Nephron progenitor cell (in vitro differentiated cells): ENCODE measurements at regions not wholly inside any gene's neighbourhood (a gene's known extent, or its start where the extent isn't known, plus 50 kb on each side); places are given as distances from the start of the nearest gene placed in this dataset.

Experiments
- DNase-seq: peaks from one replicate; pipeline ENCODE4 v3.0.0; 2021
- H3K27ac Mint-ChIP-seq: 2 replicates; pipeline ENCODE4 v1.8.0; 2021; ENCODE audit warnings: mild to moderate bottlenecking, moderate library complexity, mixed read lengths
- H3K27me3 Mint-ChIP-seq: 2 replicates; pipeline ENCODE4 v1.8.0; 2021; ENCODE audit warnings: mild to moderate bottlenecking, low read depth, mixed read lengths; ENCODE audit not compliant: poor library complexity
- H3K36me3 Mint-ChIP-seq: 2 replicates; pipeline ENCODE4 v1.8.0; 2021; ENCODE audit warnings: low read depth, mixed read lengths
- H3K4me1 Mint-ChIP-seq: 2 replicates; pipeline ENCODE4 v1.8.0; 2021; ENCODE audit warnings: mixed read lengths
- H3K4me3 Mint-ChIP-seq: 2 replicates; pipeline ENCODE4 v1.8.0; 2021; ENCODE audit warnings: mild to moderate bottlenecking, moderate library complexity, mixed read lengths
- H3K9me3 Mint-ChIP-seq: 2 replicates; pipeline ENCODE4 v1.8.0; 2021; ENCODE audit warnings: mild to moderate bottlenecking, moderate library complexity, mixed read lengths
- CTCF ChIP-seq: fragments of 200-600 bp; sonication (generic); IDR thresholded peaks from 2 replicates; pipeline ENCODE4 v1.5.0; 2021; ENCODE audit warnings: antibody characterized with exemption

- H3K27me3 Mint-ChIP-seq: peaks cover 3% of the 10 kb centered on the region
- TF ChIP-seq CTCF: no peak
- H3K4me1 Mint-ChIP-seq: peaks cover 3% of the 10 kb centered on the region
- no peak for DNase-seq
- no peaks in the 10 kb centered on the region for H3K9me3 Mint-ChIP-seq
- H3K27ac Mint-ChIP-seq: no peak overlapping the region
- no peak overlapping the region for H3K4me3 Mint-ChIP-seq
- H3K36me3 Mint-ChIP-seq: no peaks in the 10 kb centered on the region
Measured at GRCh38 chr5:4252385-4252784, 656.8 kb downstream of the IRX1 start.

- no peaks in the 10 kb centered on the region for H3K9me3 Mint-ChIP-seq
- H3K27me3 Mint-ChIP-seq: peaks cover 6% of the 10 kb centered on the region
- H3K27ac Mint-ChIP-seq: no peak overlapping the region
- H3K36me3 Mint-ChIP-seq: no peaks in the 10 kb centered on the region
- H3K4me1 Mint-ChIP-seq: peaks cover 10% of the 10 kb centered on the region
- H3K4me3 Mint-ChIP-seq: no peak overlapping the region
- no peak for TF ChIP-seq CTCF
- DNase-seq: no peak
Measured at GRCh38 chr5:4254736-4255135, 659.1 kb downstream of the IRX1 start.

GRCh38 chr5:4255441-4255840 lies 659.8 kb downstream of the IRX1 start:
- Mint-ChIP-seq H3K4me1 (peaks cover 10% of the 10 kb centered on the region), H3K9me3 (no peaks in the 10 kb centered on the region), H3K4me3 (no peak overlapping the region), H3K27me3 (peaks cover 6% of the 10 kb centered on the region), H3K27ac (peak overlapping the region; percentile 29), H3K36me3 (no peaks in the 10 kb centered on the region)
- no peak for TF ChIP-seq CTCF
- DNase-seq: no peak

GRCh38 chr5:4258170-4258569 lies 662.5 kb downstream of the IRX1 start:
- DNase-seq: no peak
- peaks cover 4% of the 10 kb centered on the region for H3K27me3 Mint-ChIP-seq
- peaks cover 17% of the 10 kb centered on the region for H3K4me1 Mint-ChIP-seq
- H3K27ac Mint-ChIP-seq: no peak overlapping the region
- H3K9me3 Mint-ChIP-seq: no peaks in the 10 kb centered on the region
- TF ChIP-seq CTCF: no peak
- H3K4me3 Mint-ChIP-seq: no peak overlapping the region
- no peaks in the 10 kb centered on the region for H3K36me3 Mint-ChIP-seq

- Mint-ChIP-seq H3K4me1 (peaks cover 11% of the 10 kb centered on the region), H3K9me3 (peaks cover 42% of the 10 kb centered on the region), H3K4me3 (no peak overlapping the region), H3K36me3 (peaks cover 14% of the 10 kb centered on the region), H3K27me3 (peaks cover 20% of the 10 kb centered on the region), H3K27ac (no peak overlapping the region)
- no peak for DNase-seq
- TF ChIP-seq CTCF: no peak
Measured at GRCh38 chr5:4271193-4271592, 675.6 kb downstream of the IRX1 start.

- Mint-ChIP-seq H3K4me1 (peaks cover 11% of the 10 kb centered on the region), H3K27me3 (peaks cover 10% of the 10 kb centered on the region), H3K4me3 (no peak overlapping the region), H3K36me3 (peaks cover 10% of the 10 kb centered on the region), H3K27ac (no peak overlapping the region), H3K9me3 (peaks cover 34% of the 10 kb centered on the region)
- TF ChIP-seq CTCF: no peak
- DNase-seq: no peak
Measured at GRCh38 chr5:4275232-4275631, 679.6 kb downstream of the IRX1 start.
